ENCODE measurements at regions not wholly inside any gene's neighbourhood (a gene's known extent, or its start where the extent isn't known, plus 50 kb on each side); places are given as distances from the start of the nearest gene placed in this dataset.
"Not testable (repeated sequence)": the region's sequence is repeated elsewhere in the genome, so short reads cannot be mapped to it uniquely, and the experiment has no call there.

DNA sequence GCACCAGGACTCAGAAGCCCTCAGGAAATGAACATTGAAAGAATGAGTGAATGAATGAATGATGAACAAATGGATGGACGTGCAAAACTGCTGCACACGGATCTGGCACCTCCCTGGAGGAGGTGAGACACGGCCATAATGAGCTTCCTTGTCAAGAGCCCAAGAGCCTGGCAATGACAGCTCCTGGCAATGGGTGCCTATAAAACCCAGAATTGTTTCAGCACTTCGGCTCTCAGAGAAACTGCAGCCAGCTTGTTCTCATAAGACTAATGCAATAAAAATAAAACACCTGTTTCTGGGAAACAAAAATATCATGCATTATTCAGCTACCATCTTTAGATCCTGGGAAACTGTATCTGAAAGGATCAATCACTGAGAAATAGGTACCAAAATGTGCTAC, 200.5 kb upstream of the SFSWAP start:
- H3K4me3 ChIP-seq (ENCODE audit: low read length): no peak overlapping the region
- TF ChIP-seq CTCF (conservative IDR thresholded peaks at IDR 0.05; ENCODE audit: low read length): no peak
- DNase-seq (ENCODE audit: low read depth): no peak

- H3K4me3 ChIP-seq (ENCODE audit: low read length): no peak overlapping the region
- no peak for TF ChIP-seq CTCF (conservative IDR thresholded peaks at IDR 0.05; ENCODE audit: low read length)
- DNase-seq (ENCODE audit: low read depth): peak; percentile 11
Observed at GRCh38 chr12:131511391-131511802, 199.5 kb upstream of the SFSWAP start.

DNA sequence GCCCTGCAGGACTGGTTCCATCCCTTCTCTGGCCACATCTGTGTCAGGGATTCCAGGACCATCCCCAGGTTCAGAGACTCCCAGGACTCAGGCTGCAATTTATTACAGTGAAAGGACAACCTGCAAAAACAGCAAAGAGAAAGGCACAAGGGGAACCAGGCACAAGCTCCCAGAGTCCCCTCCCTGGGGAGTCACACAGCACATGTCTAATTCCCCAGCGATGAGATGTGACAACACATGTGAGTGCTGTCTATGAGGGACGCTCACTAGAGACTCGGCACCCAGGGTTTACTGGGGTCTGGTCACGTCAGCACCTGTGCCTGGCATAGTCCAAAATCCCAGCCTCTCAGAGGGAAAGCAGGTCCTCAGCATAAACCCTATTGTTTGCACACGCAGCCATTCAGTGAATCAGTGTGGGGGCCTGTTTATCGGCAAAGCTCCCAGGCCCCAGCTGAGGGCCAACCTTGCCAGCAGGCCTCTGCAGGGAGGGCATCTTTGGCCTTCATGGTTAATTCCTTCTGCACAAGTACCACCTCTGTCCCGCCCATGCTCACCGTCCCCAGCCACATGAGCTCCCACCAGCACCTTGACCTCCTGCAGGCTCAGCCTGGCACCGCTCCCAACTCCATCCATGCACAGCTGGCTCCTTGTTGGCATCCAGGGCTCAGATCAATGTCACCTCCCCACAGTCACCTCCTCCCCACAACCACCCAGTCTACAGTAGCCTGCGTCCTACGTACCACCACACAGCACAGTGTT, 198.9 kb upstream of the SFSWAP start:
- H3K4me3 ChIP-seq (ENCODE audit: low read length): no peak overlapping the region
- no peak for DNase-seq (ENCODE audit: low read depth)
- TF ChIP-seq CTCF (conservative IDR thresholded peaks at IDR 0.05; ENCODE audit: low read length): no peak

DNA sequence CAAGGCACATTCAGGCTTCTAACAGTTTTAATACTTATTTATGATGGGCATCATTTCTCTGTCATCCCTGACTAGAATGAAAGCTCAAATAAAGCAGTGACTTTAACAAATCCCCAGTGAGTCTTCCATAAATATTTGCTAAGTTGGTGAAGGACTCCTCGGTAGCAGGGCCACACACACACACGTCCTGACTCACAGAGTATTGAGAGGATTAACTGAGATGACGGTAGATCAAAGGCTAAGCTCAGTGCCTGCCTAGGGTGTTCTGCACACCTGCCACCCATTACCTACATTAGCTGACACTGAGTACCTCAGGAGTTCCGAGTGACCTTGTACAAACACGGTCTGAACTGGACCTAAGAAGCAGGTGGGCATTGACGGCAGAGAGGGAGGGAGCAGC, 197.3 kb upstream of the SFSWAP start:
- no peak overlapping the region for H3K4me3 ChIP-seq (ENCODE audit: low read length)
- no peak for DNase-seq (ENCODE audit: low read depth)
- TF ChIP-seq CTCF (conservative IDR thresholded peaks at IDR 0.05; ENCODE audit: low read length): no peak

- H3K4me3 ChIP-seq (ENCODE audit: low read length); DNase-seq (ENCODE audit: low read depth): not testable (repeated sequence)
Observed at GRCh38 chr12:131520553-131520952, 190.3 kb upstream of the SFSWAP start.

DNA sequence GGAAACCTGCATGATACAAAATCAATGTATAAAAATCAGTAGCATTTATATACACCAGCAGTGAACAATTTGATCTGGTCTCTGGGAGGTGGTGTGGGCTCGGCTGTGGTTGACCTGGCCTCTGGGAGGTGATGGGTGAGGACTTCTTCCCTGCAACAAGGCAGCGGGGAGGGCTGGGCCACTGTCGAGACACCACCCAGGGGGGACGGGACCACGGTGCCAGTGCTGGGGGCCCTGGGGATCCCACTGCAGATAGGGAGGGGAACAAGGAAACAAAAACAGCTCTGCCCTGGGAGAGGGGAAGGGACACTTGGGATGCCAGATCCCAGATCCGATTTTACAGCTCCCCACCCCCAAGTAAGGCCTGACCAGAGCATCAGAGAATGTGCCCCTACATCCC, 189.6 kb upstream of the SFSWAP start:
- no peak for TF ChIP-seq CTCF (conservative IDR thresholded peaks at IDR 0.05; ENCODE audit: low read length)
- DNase-seq (ENCODE audit: low read depth): no peak
- no peak overlapping the region for H3K4me3 ChIP-seq (ENCODE audit: low read length)

DNA sequence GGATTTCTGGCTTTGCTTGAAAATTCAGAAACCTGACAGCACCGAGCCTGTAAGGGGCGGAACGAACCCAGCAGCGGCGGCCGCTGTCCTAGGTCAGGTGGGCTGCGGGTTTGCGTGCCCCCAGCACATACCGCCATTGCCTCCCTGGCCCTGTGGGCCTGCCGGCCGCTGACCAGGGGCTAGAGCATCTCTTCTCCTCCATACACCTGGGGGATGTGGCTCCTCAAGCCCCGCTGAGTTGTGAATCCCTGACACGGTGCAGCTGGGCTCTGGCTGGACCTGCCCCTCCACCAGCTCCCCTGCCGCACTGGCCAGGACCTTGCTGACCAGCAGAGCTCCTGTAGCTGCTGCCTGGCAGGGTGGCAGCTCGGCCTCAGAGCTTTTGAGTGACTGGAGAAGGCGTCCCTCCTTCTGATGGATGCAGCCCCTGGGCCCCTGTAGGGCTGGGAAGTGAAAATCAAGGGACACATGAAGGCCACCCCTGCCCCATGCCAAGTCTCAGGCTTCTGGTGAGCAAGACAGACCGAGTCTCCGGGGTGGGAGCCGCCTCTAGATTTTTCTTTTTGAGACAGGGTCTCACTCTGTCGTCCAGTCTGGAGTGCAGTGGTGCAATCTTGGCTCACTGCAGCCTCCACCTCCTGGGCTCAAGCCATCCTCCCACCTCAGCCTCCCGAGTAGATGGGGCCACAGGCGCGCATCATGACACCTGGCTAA, 184.9 kb upstream of the SFSWAP start:
- no peak for TF ChIP-seq CTCF (conservative IDR thresholded peaks at IDR 0.05; ENCODE audit: low read length)
- no peak overlapping the region for H3K4me3 ChIP-seq (ENCODE audit: low read length)
- no peak for DNase-seq (ENCODE audit: low read depth)

Measured in AG10803 (cell line).